ENCODE measurements at regions not wholly inside any gene's neighbourhood (a gene's known extent, or its start where the extent isn't known, plus 50 kb on each side); places are given as distances from the start of the nearest gene placed in this dataset.
"Not testable (repeated sequence)": the region's sequence is repeated elsewhere in the genome, so short reads cannot be mapped to it uniquely, and the experiment has no call there.

- not testable (repeated sequence) for H3K79me2 ChIP-seq (ENCODE audit: insufficient read depth, low read length); H2BK20ac ChIP-seq (ENCODE audit: low read depth, low read length, poor library complexity, severe bottlenecking); H3K9me3 ChIP-seq (ENCODE audit: control insufficient read depth, low read depth, low read length); H2BK120ac ChIP-seq (ENCODE audit: low read depth, low read length, poor library complexity, severe bottlenecking); H3K4me1 Mint-ChIP-seq; H2AK5ac ChIP-seq (ENCODE audit: insufficient read length, low read length); H3K4me1 ChIP-seq (ENCODE audit: insufficient read depth, low read length); H3K23ac ChIP-seq (ENCODE audit: insufficient read length, low read depth, low read length); H2AFZ ChIP-seq (ENCODE audit: low read length); H3K79me1 ChIP-seq (ENCODE audit: insufficient read depth, low read depth, low read length, poor library complexity, severe bottlenecking); DNase-seq; H4K91ac ChIP-seq (ENCODE audit: insufficient read length, low read depth, low read length); H3K4me2 ChIP-seq (ENCODE audit: insufficient read depth, insufficient read length, low read length); H3K4ac ChIP-seq (ENCODE audit: low read depth, low read length); H3K4me3 Mint-ChIP-seq; H3K27ac Mint-ChIP-seq; H3K23me2 ChIP-seq (ENCODE audit: insufficient read length, low read depth, low read length, poor library complexity, severe bottlenecking); H2BK12ac ChIP-seq (ENCODE audit: insufficient read length, low read depth, low read length); H3K9ac ChIP-seq (ENCODE audit: extremely low read depth, insufficient read length, low read length); H3K27me3 ChIP-seq (ENCODE audit: insufficient read depth, low read length); H3K27ac ChIP-seq (ENCODE audit: insufficient read length, low read depth, low read length); H4K20me1 ChIP-seq (ENCODE audit: control insufficient read depth, insufficient read depth, insufficient read length); H4K5ac ChIP-seq (ENCODE audit: insufficient read length, low read depth, low read length); H3K36me3 Mint-ChIP-seq (ENCODE audit: insufficient read depth in 1 of 3, low read depth in 3 of 3); H4K8ac ChIP-seq (replicated peaks; ENCODE audit: insufficient read length, low read depth, low read length); H3K18ac ChIP-seq (ENCODE audit: insufficient read length, low read depth, low read length); H2BK15ac ChIP-seq (ENCODE audit: low read depth, low read length); H3K56ac ChIP-seq (ENCODE audit: insufficient read length, low read depth, low read length); H3K27me3 Mint-ChIP-seq (ENCODE audit: low read depth); H3K14ac ChIP-seq (ENCODE audit: insufficient read depth, low read length); H3T11ph ChIP-seq (ENCODE audit: low read length); H2BK5ac ChIP-seq (ENCODE audit: insufficient read length, low read length)
- H3K9me3 Mint-ChIP-seq: peaks cover 33 to 34% of the 10 kb centered on the region in 2 experiments
- WGBS (ENCODE audit: extremely low coverage, insufficient read length, low lambda C conversion rate): no CpG with 5 or more reads among the region's 2 CpGs
Observed at GRCh38 chr2:89246620-89247019, 555.1 kb downstream of the RPIA start.

GRCh38 chr2:89255013-89255412 is 563.5 kb downstream of the RPIA start:
- H3K27ac ChIP-seq (ENCODE audit: insufficient read length, low read depth, low read length); H3K79me1 ChIP-seq (ENCODE audit: insufficient read depth, low read depth, low read length, poor library complexity, severe bottlenecking); H4K5ac ChIP-seq (ENCODE audit: insufficient read length, low read depth, low read length); H3K9me3 ChIP-seq (ENCODE audit: control insufficient read depth, low read depth, low read length); H2AK5ac ChIP-seq (ENCODE audit: insufficient read length, low read length); H3K14ac ChIP-seq (ENCODE audit: insufficient read depth, low read length); H3K4me2 ChIP-seq (ENCODE audit: insufficient read depth, insufficient read length, low read length); H3K18ac ChIP-seq (ENCODE audit: insufficient read length, low read depth, low read length); H2BK20ac ChIP-seq (ENCODE audit: low read depth, low read length, poor library complexity, severe bottlenecking); H3K4me1 ChIP-seq (ENCODE audit: insufficient read depth, low read length); H3K27ac Mint-ChIP-seq; H2BK120ac ChIP-seq (ENCODE audit: low read depth, low read length, poor library complexity, severe bottlenecking); H4K20me1 ChIP-seq (ENCODE audit: control insufficient read depth, insufficient read depth, insufficient read length); H3K4me3 Mint-ChIP-seq; H2BK15ac ChIP-seq (ENCODE audit: low read depth, low read length); H3K4me1 Mint-ChIP-seq; H3K23ac ChIP-seq (ENCODE audit: insufficient read length, low read depth, low read length); H3K36me3 Mint-ChIP-seq (ENCODE audit: insufficient read depth in 1 of 3, low read depth in 3 of 3); H4K8ac ChIP-seq (replicated peaks; ENCODE audit: insufficient read length, low read depth, low read length); H2BK5ac ChIP-seq (ENCODE audit: insufficient read length, low read length); H3K27me3 Mint-ChIP-seq (ENCODE audit: low read depth); H3K23me2 ChIP-seq (ENCODE audit: insufficient read length, low read depth, low read length, poor library complexity, severe bottlenecking); H2AFZ ChIP-seq (ENCODE audit: low read length); H3T11ph ChIP-seq (ENCODE audit: low read length); H2BK12ac ChIP-seq (ENCODE audit: insufficient read length, low read depth, low read length); H4K91ac ChIP-seq (ENCODE audit: insufficient read length, low read depth, low read length); H3K27me3 ChIP-seq (ENCODE audit: insufficient read depth, low read length); H3K56ac ChIP-seq (ENCODE audit: insufficient read length, low read depth, low read length); H3K9ac ChIP-seq (ENCODE audit: extremely low read depth, insufficient read length, low read length); DNase-seq; H3K4ac ChIP-seq (ENCODE audit: low read depth, low read length); H3K79me2 ChIP-seq (ENCODE audit: insufficient read depth, low read length): not testable (repeated sequence)
- no CpG with 5 or more reads among the region's 3 CpGs for WGBS (ENCODE audit: extremely low coverage, insufficient read length, low lambda C conversion rate)
- peaks cover 10 to 18% of the 10 kb centered on the region in 2 experiments; a peak in 4 of 5 replicates for H3K9me3 Mint-ChIP-seq
